GM21737 (cell line): ENCODE measurements at regions not wholly inside any gene's neighbourhood (a gene's known extent, or its start where the extent isn't known, plus 50 kb on each side); places are given as distances from the start of the nearest gene placed in this dataset.
"Not testable (repeated sequence)": the region's sequence is repeated elsewhere in the genome, so short reads cannot be mapped to it uniquely, and the experiment has no call there.

ENCODE experiments used
- ATAC-seq: cut with Tn5 transposase; IDR thresholded peaks from one replicate; pipeline ENCODE4 v1.9.1; 2021; ENCODE audit warnings: mild to moderate bottlenecking, moderate library complexity; ENCODE audit not compliant: unreplicated experiment

- ATAC-seq = no peak
Observed at GRCh38 chr11:36779791-36780190, 181.8 kb upstream of the RAG2 start.

- no peak for ATAC-seq
Observed at GRCh38 chr11:36777311-36777710, 179.3 kb upstream of the RAG2 start.

DNA sequence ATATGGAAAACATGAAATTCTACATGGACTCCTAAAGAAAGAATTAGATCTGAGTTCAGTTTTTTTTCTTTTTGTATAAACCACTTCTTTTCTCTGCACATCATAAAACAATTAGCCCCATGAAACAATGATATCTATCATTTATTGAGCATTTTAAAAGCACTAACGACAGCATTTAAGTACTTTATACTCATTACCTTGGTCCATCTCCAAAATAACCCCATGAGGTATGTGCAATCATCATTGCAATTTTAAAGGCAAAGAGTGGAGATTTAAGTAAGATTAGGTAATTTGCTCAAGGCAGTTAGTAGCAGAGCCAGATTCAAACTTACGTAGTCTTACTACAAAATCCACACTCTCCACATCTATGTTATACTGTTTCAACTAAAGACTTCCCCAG, 177.7 kb upstream of the RAG2 start:
- no peak for ATAC-seq

- no peak for ATAC-seq
Observed at GRCh38 chr11:36775130-36775529, 177.1 kb upstream of the RAG2 start.

GRCh38 chr11:36774603-36775002, 176.6 kb upstream of the RAG2 start:
- no peak for ATAC-seq

- no peak for ATAC-seq
Observed at GRCh38 chr11:36763187-36763586, 165.2 kb upstream of the RAG2 start.

GRCh38 chr11:36757075-36757474, 159.0 kb upstream of the RAG2 start:
- no peak for ATAC-seq

GRCh38 chr11:36753960-36754359, 155.9 kb upstream of the RAG2 start:
- ATAC-seq = no peak

GRCh38 chr11:36751996-36752395, 154.0 kb upstream of the RAG2 start:
- no peak for ATAC-seq

DNA sequence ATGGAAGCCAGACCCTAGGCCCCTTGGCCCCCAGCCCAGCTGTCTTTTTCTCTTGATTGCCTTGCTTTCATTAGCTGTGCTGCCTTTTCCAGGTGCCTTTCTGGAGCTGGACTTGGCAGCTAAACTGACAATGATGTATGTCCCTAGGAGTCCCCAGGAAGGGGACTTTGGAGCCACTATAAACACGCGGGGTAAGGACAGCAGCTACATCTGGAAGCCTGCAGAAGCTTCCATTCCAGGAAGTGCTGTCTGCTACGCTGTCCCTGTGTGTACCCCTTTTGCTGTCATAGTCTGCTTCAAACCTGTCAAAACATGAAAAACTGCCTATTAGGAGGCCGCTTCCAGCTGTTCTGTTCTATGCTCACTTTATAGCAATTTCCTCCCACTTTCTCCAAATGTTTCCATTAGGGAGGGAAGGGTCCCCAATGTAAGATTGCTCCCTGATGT, 153.3 kb upstream of the RAG2 start:
- ATAC-seq = no peak

DNA sequence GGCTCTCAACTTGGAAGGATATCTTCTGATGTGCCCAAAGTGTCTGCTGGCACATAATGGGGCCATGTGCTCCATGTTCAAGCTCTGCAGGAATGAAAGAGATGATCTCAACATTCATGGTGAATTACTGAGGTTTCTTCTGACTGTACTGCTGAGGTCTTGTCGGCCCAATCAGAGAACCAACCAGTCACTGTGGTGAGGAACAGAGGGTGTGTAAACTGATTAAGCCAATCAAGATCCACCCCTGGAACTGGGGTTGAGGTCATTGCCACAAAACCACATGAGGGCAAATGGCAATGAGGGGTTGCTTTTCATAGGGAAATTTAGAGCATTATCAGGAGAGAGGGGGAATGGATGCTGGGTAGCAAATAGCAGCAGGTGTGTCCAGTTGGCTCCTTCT, 152.3 kb upstream of the RAG2 start:
- ATAC-seq = no peak

DNA sequence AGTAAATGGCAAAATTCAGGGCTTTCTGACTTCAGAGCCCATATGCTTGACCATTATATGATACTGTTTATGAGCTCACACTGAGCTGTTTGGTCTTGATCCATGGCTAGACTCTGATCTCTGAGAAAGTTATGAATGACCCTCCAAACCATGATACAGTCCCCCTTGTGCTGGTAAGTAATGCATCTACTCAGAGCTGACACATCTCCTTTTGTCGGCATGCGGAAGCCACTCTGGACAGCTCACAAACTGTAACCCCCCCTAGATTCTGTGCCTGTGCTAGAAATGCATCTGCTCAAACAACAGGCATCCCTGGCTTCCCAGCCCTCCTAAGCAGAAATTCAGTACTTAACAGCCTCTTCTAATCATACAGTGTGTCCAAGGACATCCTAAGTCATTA, 150.8 kb upstream of the RAG2 start:
- ATAC-seq = no peak

DNA sequence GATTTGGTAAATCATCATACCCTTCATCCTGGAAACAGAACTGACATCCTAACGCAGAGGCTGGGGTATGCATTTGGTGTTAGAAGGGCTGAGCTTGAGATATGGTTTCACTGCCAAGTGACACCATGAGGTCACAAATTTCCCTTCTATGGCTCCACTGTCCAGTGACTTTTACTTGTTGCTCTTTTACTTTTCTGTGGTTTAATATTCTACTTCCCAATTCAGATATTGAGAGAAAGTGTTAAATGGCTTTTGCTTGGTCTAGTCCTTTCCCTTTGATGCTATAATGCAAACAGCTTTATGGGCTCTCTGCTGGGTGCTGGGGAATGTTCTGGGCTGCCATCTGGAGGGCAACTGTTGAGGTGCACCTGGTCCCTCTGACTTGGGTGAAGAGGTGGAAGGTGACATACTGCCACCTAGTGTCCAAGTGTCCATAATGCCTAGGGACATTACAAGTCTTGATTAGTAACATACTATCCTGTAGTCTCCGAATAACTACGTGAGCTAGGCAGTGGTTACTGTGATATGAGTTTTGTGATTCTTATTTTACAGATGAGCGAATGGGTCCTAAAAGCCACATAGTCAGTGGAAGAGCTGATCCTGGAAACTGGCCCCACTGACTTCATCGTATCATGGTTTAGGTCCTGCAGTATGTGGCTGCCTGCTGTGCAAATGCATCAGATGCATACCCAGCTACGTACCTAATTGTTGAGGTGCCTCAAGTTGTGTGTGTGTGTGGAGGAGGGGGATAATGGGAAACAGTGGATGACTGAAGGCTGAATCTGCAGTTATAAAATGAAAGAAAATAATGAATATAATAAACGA, 149.1 kb upstream of the RAG2 start:
- peak; percentile 93 for ATAC-seq

- ATAC-seq = no peak
Observed at GRCh38 chr11:36744375-36745168, 146.5 kb upstream of the RAG2 start.

- peak; percentile 42 for ATAC-seq
Observed at GRCh38 chr11:36743039-36743438, 145.0 kb upstream of the RAG2 start.

DNA sequence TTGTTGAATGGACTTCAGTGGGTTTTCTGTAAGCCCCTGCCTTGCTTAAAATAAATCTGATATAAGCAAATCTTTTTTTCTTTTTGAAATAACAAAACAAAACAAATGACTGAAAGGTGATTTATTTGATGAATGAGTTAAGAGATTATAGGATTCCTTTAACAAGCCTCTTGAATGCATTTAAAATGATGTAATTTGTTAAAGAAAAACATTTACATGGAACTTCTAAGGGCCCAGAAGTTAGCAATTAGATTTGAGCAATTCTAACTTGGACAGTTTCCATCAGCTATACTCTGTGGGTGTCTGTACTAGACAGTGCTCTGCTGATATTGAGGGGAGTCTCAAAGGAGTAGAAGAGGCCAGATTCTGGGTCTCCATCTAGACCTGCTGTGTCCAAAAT, 143.5 kb upstream of the RAG2 start:
- ATAC-seq = no peak

DNA sequence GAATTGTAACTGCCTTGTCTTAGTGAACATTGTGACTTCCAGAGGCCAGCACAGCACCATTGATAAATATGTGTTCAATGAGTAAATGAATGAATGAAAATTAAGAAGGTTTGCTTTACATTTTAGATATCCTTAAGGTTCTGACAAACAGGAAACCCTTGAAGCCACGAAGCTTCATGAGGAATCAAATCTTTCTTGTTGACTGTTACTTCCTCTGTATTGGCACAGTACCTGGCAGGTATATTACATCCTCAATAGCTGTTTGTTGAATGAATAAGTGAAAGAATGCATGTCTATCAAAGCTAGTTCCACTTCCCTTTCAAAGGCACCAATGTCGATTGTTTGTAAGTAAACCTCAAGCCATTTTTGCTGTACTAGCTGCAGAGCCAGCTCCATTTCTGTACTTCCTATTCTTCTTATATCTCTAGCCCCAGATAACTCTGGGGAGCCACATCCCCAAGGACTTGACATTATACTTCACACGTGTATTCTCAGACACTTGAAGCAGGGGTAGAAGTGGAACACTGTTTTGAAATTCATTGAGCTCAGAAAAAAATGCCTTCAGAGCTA, 140.3 kb upstream of the RAG2 start:
- ATAC-seq = no peak

DNA sequence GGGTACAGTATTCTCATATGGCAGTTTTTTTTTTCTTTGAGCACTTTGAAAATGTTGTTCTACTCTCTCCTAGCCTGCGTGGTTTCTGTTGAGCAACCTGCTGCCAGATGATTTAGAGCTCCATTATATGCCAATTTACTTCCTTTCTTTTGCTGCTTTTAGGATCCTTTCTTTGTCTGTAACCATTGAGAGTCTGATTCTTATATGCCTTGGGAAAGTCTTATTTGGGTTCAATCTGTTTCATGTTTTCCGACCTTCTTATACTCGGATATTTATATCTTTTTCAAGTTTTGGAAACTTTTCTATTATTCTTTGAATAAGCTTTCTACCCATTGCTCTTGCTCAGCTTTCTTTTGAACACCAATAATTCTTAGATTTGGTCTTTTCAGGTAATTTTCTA, 138.1 kb upstream of the RAG2 start:
- ATAC-seq = no peak

GRCh38 chr11:36733721-36734120, 135.7 kb upstream of the RAG2 start:
- ATAC-seq = not testable (repeated sequence)

DNA sequence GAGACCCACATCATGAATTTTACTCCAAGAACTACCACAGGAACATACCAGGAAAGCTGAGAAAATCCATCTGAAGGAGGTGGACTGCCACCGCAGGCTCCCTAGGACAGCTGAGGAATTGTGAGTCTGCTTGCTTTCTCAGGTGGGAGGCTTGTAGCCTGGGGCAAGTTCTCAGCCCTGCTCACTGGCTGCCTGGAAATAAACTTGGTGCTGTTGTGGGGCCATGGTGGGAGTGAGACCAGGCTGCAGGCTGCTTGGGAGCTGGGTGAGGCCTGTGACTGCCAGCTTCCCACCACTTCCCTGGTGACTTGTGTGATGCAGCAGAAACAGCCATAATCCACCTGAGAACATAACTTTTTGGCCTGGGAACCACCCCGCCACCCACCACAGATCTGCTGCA, 132.7 kb upstream of the RAG2 start:
- no peak for ATAC-seq

- ATAC-seq = no peak
Observed at GRCh38 chr11:36729825-36730224, 131.8 kb upstream of the RAG2 start.

DNA sequence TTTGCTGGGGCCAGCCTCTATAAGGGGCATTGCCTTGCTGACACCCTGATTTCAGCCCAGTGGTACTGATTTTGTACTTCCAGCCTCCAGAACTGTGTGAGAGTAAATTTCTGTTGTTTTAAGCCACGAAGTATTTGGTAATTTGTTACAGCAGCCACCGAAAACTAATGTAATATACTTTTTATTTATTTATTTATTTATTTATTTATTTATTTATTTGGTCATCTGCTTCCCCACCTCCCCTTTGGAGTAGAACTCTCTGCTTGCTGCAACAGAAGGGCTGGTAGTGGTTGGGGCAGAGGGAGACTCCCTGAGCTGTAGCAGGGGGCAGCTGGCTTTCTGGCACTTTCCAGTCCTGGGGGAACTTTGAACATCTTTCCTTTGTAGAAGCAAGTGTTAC, 128.4 kb upstream of the RAG2 start:
- ATAC-seq = no peak
